NCI-H1436 treated with DMSO at 0.1 percent for 48 hours (cell line): ENCODE measurements at regions not wholly inside any gene's neighbourhood (a gene's known extent, or its start where the extent isn't known, plus 50 kb on each side); places are given as distances from the start of the nearest gene placed in this dataset.

Experiments
- DNase-seq: peaks from one replicate; lab custom pipeline; 2025; lab: John Stamatoyannopoulos, UW

DNA sequence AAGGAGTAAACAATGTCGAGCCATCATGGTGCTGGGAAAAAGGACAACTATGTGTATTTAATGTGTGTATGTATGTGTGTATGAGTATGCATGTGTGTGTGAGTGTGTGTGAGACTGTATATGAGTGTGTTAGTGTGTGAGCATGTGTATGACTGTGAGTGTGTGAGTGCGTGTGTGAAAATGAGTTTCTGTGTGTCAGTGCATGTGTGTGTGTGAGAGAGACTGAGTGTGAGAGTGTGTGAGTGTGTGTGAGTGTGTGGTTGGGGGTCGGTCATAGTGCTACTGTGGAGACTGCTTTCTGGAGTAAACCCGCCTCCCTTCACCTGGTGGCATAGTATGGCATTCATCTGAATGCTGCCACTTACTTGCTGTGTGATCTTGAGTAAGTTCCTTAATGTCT, 567.4 kb downstream of the FGF9 start:
- DNase-seq = no peak

- DNase-seq = no peak
These were observed 569.8 kb downstream of the FGF9 start for GRCh38 chr13:22240716-22241115.

GRCh38 chr13:22243469-22244163, 572.7 kb downstream of the FGF9 start:
- DNase-seq = no peak

GRCh38 chr13:22252281-22252830, 581.5 kb downstream of the FGF9 start:
- DNase-seq = no peak

DNA sequence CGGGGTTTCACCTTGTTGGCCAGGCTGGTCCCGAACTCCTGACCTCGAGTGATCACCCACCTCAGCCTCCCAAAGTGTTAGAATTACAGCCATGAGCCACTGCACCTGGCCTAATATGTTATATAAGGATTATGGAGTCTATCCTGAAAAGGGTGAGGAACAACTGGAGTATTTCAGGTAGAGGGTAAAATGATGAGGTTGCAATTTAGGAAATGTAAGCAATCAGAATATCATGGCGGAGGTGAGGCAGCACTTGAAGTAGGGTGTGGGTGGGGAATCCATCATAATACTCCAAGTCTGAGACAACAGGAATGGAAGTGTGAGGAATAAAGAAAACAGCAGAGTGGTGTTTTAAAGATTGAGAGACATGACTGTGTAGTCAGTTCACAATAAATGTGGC, 582.2 kb downstream of the FGF9 start:
- no peak for DNase-seq

DNA sequence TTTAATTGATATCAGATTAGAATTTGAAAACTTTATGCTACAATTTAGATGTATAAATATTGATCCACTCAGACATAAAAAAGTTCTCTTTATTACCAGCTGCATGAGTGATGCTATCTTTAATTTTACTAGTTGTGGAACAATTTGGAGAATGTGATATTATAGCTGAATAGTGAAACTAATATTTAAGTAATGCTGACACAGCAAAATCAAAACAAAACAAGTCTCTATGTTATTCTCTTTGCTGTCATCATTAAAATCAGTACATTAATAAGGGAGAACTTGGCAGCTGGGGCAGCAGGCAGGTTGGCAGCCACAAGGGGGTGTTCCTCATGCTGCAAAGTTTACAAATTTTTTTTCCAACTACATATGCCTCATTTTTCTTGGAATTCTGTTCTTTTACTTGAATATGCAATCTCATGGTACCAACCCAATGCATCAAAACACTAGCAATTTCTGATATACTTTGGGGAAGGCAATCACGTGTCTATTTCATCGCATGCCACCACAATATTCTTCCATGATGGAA, 585.3 kb downstream of the FGF9 start:
- no peak for DNase-seq

GRCh38 chr13:22262001-22262885, 591.4 kb downstream of the FGF9 start:
- no peak for DNase-seq

DNA sequence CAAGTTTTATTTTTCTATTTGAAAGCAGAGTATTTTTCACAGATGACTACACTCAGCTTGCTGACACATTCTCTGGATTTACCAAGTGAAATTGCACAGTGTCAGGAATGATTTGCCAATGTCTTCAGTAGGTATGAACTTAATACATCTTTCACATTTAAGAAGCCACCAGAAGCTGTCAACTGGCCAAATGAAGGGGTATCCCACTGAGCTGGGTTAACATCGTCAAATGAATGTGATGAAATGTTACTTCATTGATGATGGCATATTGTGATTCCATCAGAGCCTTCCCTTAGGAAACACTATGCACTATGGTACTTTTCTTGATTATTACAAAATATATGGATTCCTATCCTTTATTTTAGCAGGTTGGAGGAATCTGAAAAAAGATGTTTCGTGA, 592.3 kb downstream of the FGF9 start:
- DNase-seq = no peak

GRCh38 chr13:22265563-22265962, 594.7 kb downstream of the FGF9 start:
- no peak for DNase-seq

DNA sequence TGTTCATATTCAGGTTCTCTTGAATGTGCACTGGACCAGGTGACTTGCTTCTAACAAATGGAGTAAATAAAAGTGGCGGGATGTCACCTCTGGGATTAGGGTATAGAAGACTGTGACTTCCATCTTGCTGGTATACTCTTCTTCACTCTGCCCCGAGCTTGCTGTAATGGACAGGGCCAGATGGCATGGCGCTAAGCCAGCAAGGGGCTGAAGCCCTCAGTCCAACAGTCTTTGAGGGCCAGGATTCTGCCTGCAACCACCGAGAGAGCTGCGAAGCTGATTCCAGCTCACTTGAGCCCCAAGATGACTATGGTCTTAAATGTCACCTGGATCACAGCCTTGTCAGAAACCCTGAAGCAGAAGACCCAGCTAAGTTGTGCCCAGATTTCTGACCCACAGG, 600.0 kb downstream of the FGF9 start:
- DNase-seq = no peak

GRCh38 chr13:22271903-22272302, 601.0 kb downstream of the FGF9 start:
- no peak for DNase-seq

- DNase-seq = no peak
These were observed 604.5 kb downstream of the FGF9 start for GRCh38 chr13:22275393-22275792.

- DNase-seq = no peak
These were observed 605.7 kb downstream of the FGF9 start for GRCh38 chr13:22276616-22277015.

DNA sequence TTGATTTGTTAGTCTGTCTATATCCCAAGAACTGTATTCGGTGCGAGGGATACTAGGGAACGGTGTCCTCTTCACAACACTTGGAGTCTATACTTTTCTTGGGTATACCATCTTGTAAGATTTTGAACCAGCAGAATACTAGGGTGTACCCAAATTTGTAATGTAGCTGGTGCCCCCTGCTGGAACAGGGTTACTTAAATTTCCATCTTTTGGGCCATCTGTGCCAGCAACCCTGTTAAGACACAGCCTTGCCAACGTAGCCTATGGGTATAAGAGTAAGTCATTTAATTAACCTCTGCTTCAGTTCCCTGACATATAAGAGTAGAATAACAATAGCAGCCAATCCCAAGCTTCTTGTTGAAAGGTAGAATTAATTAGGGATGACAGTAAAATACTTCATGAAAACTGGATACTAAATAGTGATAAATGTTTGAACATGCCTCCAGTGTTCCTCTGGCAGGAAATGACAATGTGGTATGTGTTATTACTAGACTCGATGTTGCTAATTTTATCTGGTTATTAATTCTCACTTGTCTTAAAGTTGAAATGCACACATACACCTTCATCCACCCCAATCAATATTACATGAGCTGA, 607.6 kb downstream of the FGF9 start:
- no peak for DNase-seq

GRCh38 chr13:22285867-22286266, 615.0 kb downstream of the FGF9 start:
- no peak for DNase-seq

- no peak for DNase-seq
These were observed 615.5 kb downstream of the FGF9 start for GRCh38 chr13:22286338-22286737.

DNA sequence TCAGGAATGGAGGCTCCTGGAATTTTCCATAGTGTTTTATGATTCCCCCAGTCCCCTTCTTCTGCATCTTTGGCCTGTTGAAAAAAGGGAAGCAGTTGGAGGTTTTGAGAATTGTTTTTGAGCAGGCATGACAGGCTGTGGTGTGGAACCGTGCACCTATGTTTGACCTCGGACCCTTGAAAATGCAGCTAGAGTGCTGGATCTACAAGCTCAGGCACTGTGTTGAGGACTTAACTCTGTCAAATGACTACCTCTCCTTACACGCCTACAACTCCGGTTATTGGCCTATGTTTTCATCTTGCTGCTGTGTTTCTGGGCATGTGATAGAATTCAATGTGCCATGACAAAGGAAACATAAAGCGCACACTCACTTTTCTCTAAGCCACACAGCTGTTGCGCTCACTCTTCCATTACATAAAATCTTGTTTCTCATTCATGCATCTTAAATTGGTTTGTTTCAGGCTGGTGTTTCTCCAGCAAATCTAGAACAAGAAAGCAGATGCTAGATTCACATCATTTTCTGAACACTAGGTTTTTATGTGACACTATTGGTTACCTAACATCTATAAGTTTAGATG, 616.6 kb downstream of the FGF9 start:
- no peak for DNase-seq

DNA sequence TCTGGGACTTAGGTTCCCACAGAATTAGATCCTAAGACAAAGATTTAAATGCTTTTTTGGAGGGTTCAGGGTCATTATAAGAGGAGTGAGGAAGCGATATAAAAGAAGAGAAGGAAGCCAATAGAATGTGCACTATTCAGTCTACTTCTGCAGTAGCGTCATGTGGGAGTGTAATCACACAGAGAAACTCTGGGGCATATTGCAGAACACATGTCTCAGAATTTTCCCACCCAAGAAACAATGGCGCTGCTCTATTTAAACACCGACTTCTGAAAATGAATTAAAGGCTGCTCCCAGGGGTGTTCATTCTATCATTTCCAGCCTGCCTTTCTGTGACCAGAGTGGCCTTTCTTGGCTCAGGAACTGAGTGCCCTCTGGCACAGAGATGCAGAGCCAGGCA, 617.6 kb downstream of the FGF9 start:
- no peak for DNase-seq

DNA sequence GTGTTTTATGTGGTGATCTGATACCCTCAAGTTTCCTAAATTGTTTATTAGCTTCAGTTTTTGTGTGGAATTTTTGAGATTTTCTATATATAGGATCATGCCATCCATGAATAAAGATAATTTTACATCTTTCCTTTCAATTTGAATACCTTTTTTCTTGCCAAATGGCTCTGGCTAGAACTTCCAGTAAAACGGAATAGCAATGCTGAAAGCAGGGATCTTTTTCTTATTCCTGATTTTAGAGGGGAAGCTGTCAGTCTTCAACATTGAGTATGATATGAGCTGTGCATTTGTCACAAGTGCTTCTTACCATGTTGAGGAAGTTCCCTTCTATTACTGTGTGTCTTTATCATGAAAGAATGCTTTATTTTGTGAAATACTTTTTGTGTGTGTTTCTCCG, 618.8 kb downstream of the FGF9 start:
- no peak for DNase-seq

GRCh38 chr13:22298530-22298929, 627.7 kb downstream of the FGF9 start:
- no peak for DNase-seq

DNA sequence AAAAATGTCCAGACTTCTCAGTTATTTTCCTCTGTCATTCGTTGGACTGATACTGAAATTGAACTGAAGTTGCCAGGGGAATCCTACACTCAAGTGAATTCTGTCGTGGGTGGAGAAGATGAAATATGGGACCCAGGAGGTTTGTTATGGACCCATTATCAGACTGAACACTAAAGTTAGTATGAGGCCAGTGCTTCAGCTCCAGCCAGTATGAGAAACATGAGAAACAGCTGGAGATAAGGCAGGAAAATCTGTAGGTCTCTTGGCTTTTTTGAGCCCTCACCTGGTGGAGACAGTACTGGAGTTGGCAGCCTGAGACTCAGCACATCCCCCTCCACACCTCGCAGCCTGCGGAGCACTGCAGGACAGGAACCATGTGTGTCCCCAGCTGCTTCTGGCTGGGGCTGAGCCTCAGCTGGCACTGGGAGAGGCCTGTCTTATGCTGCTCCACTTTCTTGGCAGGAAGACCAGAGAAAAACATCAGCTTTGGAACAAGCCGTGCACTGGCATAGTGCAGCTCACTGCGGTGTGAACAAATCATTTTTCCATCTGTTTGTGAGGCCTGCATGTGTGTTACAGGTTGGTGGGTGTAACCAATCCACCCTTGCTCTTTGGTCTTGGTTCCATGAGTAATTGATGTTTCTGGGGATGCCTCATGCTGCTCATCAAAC, 641.0 kb downstream of the FGF9 start:
- no peak for DNase-seq

GRCh38 chr13:22312405-22312803, 641.5 kb downstream of the FGF9 start:
- no peak for DNase-seq
